ENCODE measurements at regions not wholly inside any gene's neighbourhood (a gene's known extent, or its start where the extent isn't known, plus 50 kb on each side); places are given as distances from the start of the nearest gene placed in this dataset.

- no peak overlapping the region for H3K27ac ChIP-seq (ENCODE audit: low read length)
- ChIA-PET CTCF (no interaction called here), POLR2A (ENCODE audit: unreplicated experiment) (no interaction called here)
- H3K9me3 ChIP-seq (ENCODE audit: low read length), result no peaks in the 10 kb centered on the region
- H3F3A ChIP-seq (ENCODE audit: low read length, unreplicated experiment), result no peaks in the 10 kb centered on the region
- no peak for DNase-seq
- no peak for ATAC-seq
- no peaks in the 10 kb centered on the region for H3K36me3 ChIP-seq (ENCODE audit: low read depth, low read length)
- intact Hi-C loops (cut with micrococcal nuclease), result no loop called here
- no peaks in the 10 kb centered on the region for H3K9me2 ChIP-seq (replicated peaks; ENCODE audit: low read length)
- H3K27me3 ChIP-seq (ENCODE audit: low read length), result peaks cover 14% of the 10 kb centered on the region; the same call in 1 of the 2 replicates
- H3K4me1 ChIP-seq (ENCODE audit: insufficient read depth, low read length), result no peaks in the 10 kb centered on the region
- TF ChIP-seq EZH2 (IDR thresholded peaks at IDR 0.05; ENCODE audit: low read length, unreplicated experiment) (no peak), CTCF (conservative IDR thresholded peaks at IDR 0.05; ENCODE audit: low read depth, low read length) (no peak), EZH2phosphoT487 (IDR thresholded peaks at IDR 0.05; ENCODE audit: borderline replicate concordance, low read length) (no peak)
- BruUV-seq (replicated peaks), result no TSS peak
- no peak overlapping the region for H3K9ac ChIP-seq (ENCODE audit: low read length)
- H3K4me3 ChIP-seq (ENCODE audit: low read length), result no peak overlapping the region
- H2AFZ ChIP-seq (ENCODE audit: low read length), result no peak overlapping the region
- no peaks in the 10 kb centered on the region for H4K20me1 ChIP-seq (ENCODE audit: low read length)
- no peaks in the 10 kb centered on the region for H3K79me2 ChIP-seq (ENCODE audit: low read length)
- no peak overlapping the region for H3K4me2 ChIP-seq (ENCODE audit: low read length)
Measured at GRCh38 chr2:6784291-6784690, 81.4 kb downstream of the CMPK2 start.

GRCh38 chr2:6785493-6785892 is 80.2 kb downstream of the CMPK2 start:
- no peak overlapping the region for H3K4me3 ChIP-seq (ENCODE audit: low read length)
- H3K4me2 ChIP-seq (ENCODE audit: low read length), result no peak overlapping the region
- H3K36me3 ChIP-seq (ENCODE audit: low read depth, low read length), result no peaks in the 10 kb centered on the region
- H3K9ac ChIP-seq (ENCODE audit: low read length), result no peak overlapping the region
- no peak for ATAC-seq
- H3F3A ChIP-seq (ENCODE audit: low read length, unreplicated experiment), result no peaks in the 10 kb centered on the region
- peaks cover 24% of the 10 kb centered on the region; the same call in 1 of the 2 replicates for H3K27me3 ChIP-seq (ENCODE audit: low read length)
- H3K4me1 ChIP-seq (ENCODE audit: insufficient read depth, low read length), result no peaks in the 10 kb centered on the region
- BruUV-seq (replicated peaks), result no TSS peak
- no peaks in the 10 kb centered on the region for H4K20me1 ChIP-seq (ENCODE audit: low read length)
- no peak for TF ChIP-seq EZH2phosphoT487 (IDR thresholded peaks at IDR 0.05; ENCODE audit: borderline replicate concordance, low read length)
- TF ChIP-seq EZH2 (IDR thresholded peaks at IDR 0.05; ENCODE audit: low read length, unreplicated experiment), result no peak
- no peak for TF ChIP-seq CTCF (conservative IDR thresholded peaks at IDR 0.05; ENCODE audit: low read depth, low read length)
- intact Hi-C loops (cut with micrococcal nuclease), result no loop called here
- H2AFZ ChIP-seq (ENCODE audit: low read length), result no peak overlapping the region
- POLR2A ChIA-PET (ENCODE audit: unreplicated experiment), result no interaction called here
- DNase-seq, result no peak
- no peaks in the 10 kb centered on the region for H3K9me2 ChIP-seq (replicated peaks; ENCODE audit: low read length)
- H3K9me3 ChIP-seq (ENCODE audit: low read length), result no peaks in the 10 kb centered on the region
- H3K79me2 ChIP-seq (ENCODE audit: low read length), result no peaks in the 10 kb centered on the region
- no peak overlapping the region for H3K27ac ChIP-seq (ENCODE audit: low read length)
- CTCF ChIA-PET, result no interaction called here

- Histone ChIP-seq H3K9ac (ENCODE audit: low read length) (no peak overlapping the region), H3K27me3 (ENCODE audit: low read length) (peaks cover 27% of the 10 kb centered on the region), H2AFZ (ENCODE audit: low read length) (no peak overlapping the region), H3K4me1 (ENCODE audit: insufficient read depth, low read length) (no peaks in the 10 kb centered on the region), H3K9me2 (replicated peaks; ENCODE audit: low read length) (no peaks in the 10 kb centered on the region), H4K20me1 (ENCODE audit: low read length) (no peaks in the 10 kb centered on the region), H3K9me3 (ENCODE audit: low read length) (no peaks in the 10 kb centered on the region), H3F3A (ENCODE audit: low read length, unreplicated experiment) (no peaks in the 10 kb centered on the region), H3K4me3 (ENCODE audit: low read length) (no peak overlapping the region), H3K27ac (ENCODE audit: low read length) (no peak overlapping the region), H3K79me2 (ENCODE audit: low read length) (no peaks in the 10 kb centered on the region), H3K4me2 (ENCODE audit: low read length) (no peak overlapping the region), H3K36me3 (ENCODE audit: low read depth, low read length) (no peaks in the 10 kb centered on the region)
- TF ChIP-seq EZH2phosphoT487 (IDR thresholded peaks at IDR 0.05; ENCODE audit: borderline replicate concordance, low read length) (no peak), EZH2 (IDR thresholded peaks at IDR 0.05; ENCODE audit: low read length, unreplicated experiment) (no peak), CTCF (conservative IDR thresholded peaks at IDR 0.05; ENCODE audit: low read depth, low read length) (no peak)
- POLR2A ChIA-PET (ENCODE audit: unreplicated experiment), result no interaction called here
- ATAC-seq, result no peak
- no peak for DNase-seq
- intact Hi-C loops (cut with micrococcal nuclease), result no loop called here
- BruUV-seq (replicated peaks), result no TSS peak
- CTCF ChIA-PET, result no interaction called here
Measured at GRCh38 chr2:6787376-6787775, 78.3 kb downstream of the CMPK2 start.
